ENCODE measurements at regions not wholly inside any gene's neighbourhood (a gene's known extent, or its start where the extent isn't known, plus 50 kb on each side); places are given as distances from the start of the nearest gene placed in this dataset.

GRCh38 chr1:240667351-240667750 is 55.4 kb upstream of the GREM2 start:
- DNase-seq, result no peak

- DNase-seq, result no peak
Observed at GRCh38 chr1:240666568-240667198, 54.7 kb upstream of the GREM2 start.

- DNase-seq, result no peak
Observed at GRCh38 chr1:240663169-240663879, 51.4 kb upstream of the GREM2 start.

Data from NCI-H1694 treated with DMSO at 0.1 percent for 48 hours (cell line).